Muscle layer of colon (tissue), 2 donors: ENCODE measurements at regions not wholly inside any gene's neighbourhood (a gene's known extent, or its start where the extent isn't known, plus 50 kb on each side); places are given as distances from the start of the nearest gene placed in this dataset.

ENCODE experiments used
- H3K27ac ChIP-seq: one replicate; pipeline ENCODE4 v1.7.0; 2013; ENCODE audit warnings: low read depth, mild to moderate bottlenecking, low read length, moderate library complexity
- H3K27me3 ChIP-seq, 2 donors: one replicate each; pipeline ENCODE4 v1.7.0; 2013; ENCODE audit warnings: low read length in 2 of 2, mild to moderate bottlenecking in 2 of 2; ENCODE audit not compliant: insufficient read depth in 2 of 2, control insufficient read depth in 1 of 2
- H3K36me3 ChIP-seq: one replicate; pipeline ENCODE4 v1.7.0; 2013; ENCODE audit warnings: mild to moderate bottlenecking, low read length; ENCODE audit not compliant: insufficient read depth
- H3K4me1 ChIP-seq: one replicate; pipeline ENCODE4 v1.7.0; 2013; ENCODE audit warnings: mild to moderate bottlenecking, low read length; ENCODE audit not compliant: insufficient read depth
- H3K4me3 ChIP-seq, 2 donors: one replicate each; pipeline ENCODE4 v1.7.0; 2013; ENCODE audit warnings: low read length in 2 of 2, low read depth in 1 of 2, mild to moderate bottlenecking in 1 of 2, moderate library complexity in 1 of 2
- H3K9ac ChIP-seq: one replicate; pipeline ENCODE4 v1.7.0; 2013; ENCODE audit warnings: low read length
- H3K9me3 ChIP-seq: one replicate; pipeline ENCODE4 v1.7.0; 2013; ENCODE audit warnings: mild to moderate bottlenecking, low read length
- donor health status: abdominal sarcoma.
- donor health status: Adenocarcinoma of cecum.

DNA sequence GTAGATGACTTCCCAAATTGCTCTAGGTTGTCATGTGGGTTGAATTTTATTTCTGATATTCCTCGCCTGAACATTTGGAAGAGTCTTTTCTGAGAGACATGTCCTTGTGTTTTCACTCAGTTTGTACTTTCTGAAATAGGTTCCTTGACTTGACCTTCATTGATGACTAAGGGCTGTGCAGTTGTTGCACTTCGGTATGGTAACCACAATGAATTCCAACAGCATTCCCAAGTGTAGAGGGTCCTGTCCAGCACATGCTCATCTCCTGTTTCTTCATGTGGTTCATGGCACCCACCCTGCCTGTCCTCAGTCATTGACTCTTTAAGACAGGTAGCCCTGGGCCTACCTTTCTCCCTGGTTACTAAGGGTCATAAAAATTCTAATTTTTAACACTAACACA, 527.8 kb downstream of the MTRR start:
- no peak overlapping the region for H3K4me3 ChIP-seq
- H3K9ac ChIP-seq: no peak overlapping the region
- no peaks in the 10 kb centered on the region for H3K27me3 ChIP-seq
- H3K36me3 ChIP-seq: no peaks in the 10 kb centered on the region
- H3K27ac ChIP-seq: no peak overlapping the region
- H3K9me3 ChIP-seq: no peaks in the 10 kb centered on the region
- no peaks in the 10 kb centered on the region for H3K4me1 ChIP-seq

DNA sequence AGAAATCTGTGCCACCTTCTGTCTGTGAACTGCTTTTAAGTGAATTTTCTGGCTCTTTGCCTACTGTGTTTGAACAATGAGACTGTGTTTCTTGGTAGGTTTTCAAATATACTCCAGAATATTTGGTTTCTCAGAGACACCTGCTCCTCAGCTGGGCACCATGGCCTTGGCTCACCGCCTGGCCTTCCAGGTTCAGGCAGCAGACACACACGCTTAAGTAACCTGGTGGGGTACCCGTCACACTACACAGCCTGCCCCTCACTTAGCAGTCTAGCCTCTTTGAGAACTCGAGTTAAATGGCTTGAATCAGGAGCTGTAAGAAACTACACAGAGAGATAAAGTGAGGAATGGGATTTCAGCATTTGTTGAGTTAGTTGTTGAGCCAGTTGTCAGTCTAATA, 530.5 kb downstream of the MTRR start:
- Histone ChIP-seq H3K27me3 (no peaks in the 10 kb centered on the region), H3K27ac (no peak overlapping the region), H3K4me1 (no peaks in the 10 kb centered on the region), H3K36me3 (no peaks in the 10 kb centered on the region), H3K9me3 (no peaks in the 10 kb centered on the region), H3K4me3 (no peak overlapping the region), H3K9ac (no peak overlapping the region)

- Histone ChIP-seq H3K4me1 (no peaks in the 10 kb centered on the region), H3K27ac (no peak overlapping the region), H3K27me3 (no peaks in the 10 kb centered on the region), H3K9me3 (no peaks in the 10 kb centered on the region), H3K4me3 (no peak overlapping the region), H3K9ac (no peak overlapping the region), H3K36me3 (no peaks in the 10 kb centered on the region)
Observed at GRCh38 chr5:8408258-8408657, 539.3 kb downstream of the MTRR start.

- no peaks in the 10 kb centered on the region for H3K4me1 ChIP-seq
- no peak overlapping the region for H3K9ac ChIP-seq
- H3K9me3 ChIP-seq: no peaks in the 10 kb centered on the region
- H3K27me3 ChIP-seq: no peaks in the 10 kb centered on the region
- H3K27ac ChIP-seq: no peak overlapping the region
- no peak overlapping the region for H3K4me3 ChIP-seq
- H3K36me3 ChIP-seq: no peaks in the 10 kb centered on the region
Observed at GRCh38 chr5:8410618-8411017, 541.7 kb downstream of the MTRR start.

DNA sequence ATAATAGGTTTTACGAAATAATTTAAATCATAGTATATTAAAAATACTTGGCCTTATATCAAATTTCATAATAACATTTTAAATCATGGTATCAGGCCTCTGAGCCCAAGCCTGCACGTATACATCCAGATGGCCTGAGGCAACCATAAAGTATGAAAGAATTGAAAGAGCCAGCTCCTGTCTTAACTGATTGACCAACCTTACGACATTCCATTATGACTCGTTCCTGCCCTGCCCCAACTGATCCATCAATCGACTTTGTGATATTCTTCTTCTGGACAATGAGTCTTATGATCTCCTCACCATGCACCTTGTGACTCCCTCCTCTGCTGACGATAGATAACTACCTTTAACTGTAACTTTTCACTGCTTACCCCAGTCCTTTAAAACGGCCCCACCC, 545.0 kb downstream of the MTRR start:
- no peak overlapping the region for H3K4me3 ChIP-seq
- no peaks in the 10 kb centered on the region for H3K27me3 ChIP-seq
- H3K27ac ChIP-seq: no peak overlapping the region
- H3K36me3 ChIP-seq: no peaks in the 10 kb centered on the region
- H3K4me1 ChIP-seq: no peaks in the 10 kb centered on the region
- H3K9me3 ChIP-seq: no peaks in the 10 kb centered on the region
- no peak overlapping the region for H3K9ac ChIP-seq

DNA sequence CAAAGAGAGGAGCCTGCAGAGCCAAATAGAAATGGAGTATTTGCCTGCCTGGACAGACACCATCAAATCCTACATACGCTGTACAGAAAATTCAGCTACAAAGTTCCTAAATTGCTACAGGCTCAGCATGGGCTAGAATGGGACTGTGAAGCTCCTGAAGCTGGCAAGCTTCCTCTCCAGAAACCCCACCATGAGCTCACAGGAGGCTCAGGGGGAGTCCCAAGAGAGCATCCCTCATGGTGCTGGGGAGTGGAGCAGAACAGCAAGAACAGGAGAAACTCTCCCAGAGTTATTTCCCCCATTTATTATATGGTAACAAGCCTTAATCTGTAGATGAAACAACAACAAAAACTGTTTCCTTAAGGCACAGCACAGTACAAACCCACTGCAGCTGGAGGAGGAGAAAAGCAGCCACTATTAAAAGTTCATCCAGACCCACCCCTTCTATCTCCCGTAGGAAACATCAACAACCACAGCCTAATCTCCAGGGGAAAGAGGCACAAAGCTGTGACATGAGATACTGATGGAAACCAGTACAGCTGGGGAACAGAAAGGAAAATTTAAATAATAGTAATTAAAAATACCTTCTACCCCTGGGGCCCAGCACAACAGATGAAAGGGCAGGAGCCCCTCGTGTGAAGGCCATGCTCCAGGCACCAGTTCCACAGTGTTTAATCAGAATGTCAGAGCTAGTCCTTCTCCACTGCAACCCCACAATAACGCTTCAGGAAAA, 548.5 kb downstream of the MTRR start:
- no peaks in the 10 kb centered on the region for H3K9me3 ChIP-seq
- no peaks in the 10 kb centered on the region for H3K36me3 ChIP-seq
- H3K27ac ChIP-seq: no peak overlapping the region
- no peaks in the 10 kb centered on the region for H3K27me3 ChIP-seq
- H3K9ac ChIP-seq: no peak overlapping the region
- H3K4me3 ChIP-seq: no peak overlapping the region
- H3K4me1 ChIP-seq: no peaks in the 10 kb centered on the region

- H3K4me3 ChIP-seq: no peak overlapping the region
- H3K27me3 ChIP-seq: no peaks in the 10 kb centered on the region
- H3K27ac ChIP-seq: no peak overlapping the region
- no peaks in the 10 kb centered on the region for H3K4me1 ChIP-seq
- no peaks in the 10 kb centered on the region for H3K36me3 ChIP-seq
- no peaks in the 10 kb centered on the region for H3K9me3 ChIP-seq
- no peak overlapping the region for H3K9ac ChIP-seq
Observed at GRCh38 chr5:8418049-8418426, 549.1 kb downstream of the MTRR start.

- no peak overlapping the region for H3K9ac ChIP-seq
- no peak overlapping the region for H3K27ac ChIP-seq
- no peaks in the 10 kb centered on the region for H3K9me3 ChIP-seq
- H3K4me3 ChIP-seq: no peak overlapping the region
- H3K27me3 ChIP-seq: no peaks in the 10 kb centered on the region
- no peaks in the 10 kb centered on the region for H3K4me1 ChIP-seq
- H3K36me3 ChIP-seq: no peaks in the 10 kb centered on the region
Observed at GRCh38 chr5:8429778-8430758, 561.1 kb downstream of the MTRR start.

- H3K27me3 ChIP-seq: no peaks in the 10 kb centered on the region
- no peaks in the 10 kb centered on the region for H3K4me1 ChIP-seq
- H3K27ac ChIP-seq: no peak overlapping the region
- no peak overlapping the region for H3K9ac ChIP-seq
- no peak overlapping the region for H3K4me3 ChIP-seq
- H3K36me3 ChIP-seq: no peaks in the 10 kb centered on the region
- no peaks in the 10 kb centered on the region for H3K9me3 ChIP-seq
Observed at GRCh38 chr5:8434501-8434900, 565.6 kb downstream of the MTRR start.

DNA sequence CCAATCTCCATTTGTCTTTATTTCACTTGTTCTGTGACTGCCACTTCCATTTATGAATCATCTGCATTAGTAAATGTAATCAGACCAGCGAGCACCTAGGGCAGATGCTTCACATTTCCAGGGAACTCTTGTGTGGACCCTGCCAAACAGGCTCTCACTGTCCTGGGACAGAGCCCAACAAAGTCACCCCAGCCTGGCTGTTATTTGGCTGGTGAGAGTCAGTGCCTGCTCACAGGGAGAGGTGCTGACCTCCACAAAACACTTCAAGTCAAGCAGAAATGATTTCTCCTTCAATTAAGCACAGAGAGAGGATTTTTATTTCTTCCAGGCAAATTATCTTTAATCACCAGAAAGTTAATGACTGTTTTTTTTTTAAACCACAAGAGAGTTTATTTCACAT, 568.0 kb downstream of the MTRR start:
- Histone ChIP-seq H3K9ac (no peak overlapping the region), H3K4me1 (no peaks in the 10 kb centered on the region), H3K36me3 (no peaks in the 10 kb centered on the region), H3K27ac (no peak overlapping the region), H3K27me3 (no peaks in the 10 kb centered on the region), H3K4me3 (no peak overlapping the region), H3K9me3 (no peaks in the 10 kb centered on the region)

DNA sequence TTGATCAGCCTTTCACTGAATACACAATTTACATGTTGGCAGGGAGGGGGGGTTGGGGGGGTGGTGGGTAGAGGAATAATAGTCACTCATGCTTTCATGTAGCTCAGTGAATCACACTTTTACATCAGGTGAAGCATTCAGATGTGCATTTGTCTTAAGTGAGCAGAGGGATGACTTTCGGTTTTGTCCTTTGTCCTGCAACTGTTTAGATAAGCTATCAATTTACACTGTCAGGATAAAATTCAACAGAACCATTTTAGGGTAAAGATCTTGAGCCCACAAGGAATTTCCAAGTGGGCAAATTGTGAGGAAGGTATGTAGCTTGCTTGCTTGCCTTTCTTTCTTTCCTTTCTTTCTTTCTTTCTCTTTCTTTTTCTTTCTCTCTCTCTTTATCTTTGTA, 576.2 kb downstream of the MTRR start:
- no peak overlapping the region for H3K27ac ChIP-seq
- no peaks in the 10 kb centered on the region for H3K36me3 ChIP-seq
- no peak overlapping the region for H3K4me3 ChIP-seq
- no peaks in the 10 kb centered on the region for H3K27me3 ChIP-seq
- H3K9ac ChIP-seq: no peak overlapping the region
- no peaks in the 10 kb centered on the region for H3K9me3 ChIP-seq
- no peaks in the 10 kb centered on the region for H3K4me1 ChIP-seq
